Gastrocnemius medialis (tissue), 4 donors: ENCODE measurements at regions not wholly inside any gene's neighbourhood (a gene's known extent, or its start where the extent isn't known, plus 50 kb on each side); places are given as distances from the start of the nearest gene placed in this dataset.

Experiments used
- ATAC-seq, 2 donors: fragments of 150-250 bp; one replicate each; pipeline ENCODE4 v1.9.1; 2016
- DNase-seq, 2 donors: peaks; one replicate each; pipeline ENCODE4 v3.0.0-alpha.2; 2019
- H3K27ac ChIP-seq, 4 donors: fragments of 200-600 bp; sonication (generic); 1 replicate in 1 of 4; 2 replicates in 3 of 4; pipeline ENCODE4 v1.5.1; 2016 to 2018; ENCODE audit warnings: mild to moderate bottlenecking in 2 of 4, moderate library complexity in 1 of 4
- H3K27me3 ChIP-seq, 3 donors: fragments of 200-600 bp; sonication (generic) in 2 of 3; 1 replicate in 1 of 3; 2 replicates in 2 of 3; pipeline versions ENCODE4 v1.5.1 to v1.6.0; 2016 to 2019; ENCODE audit warnings: mild to moderate bottlenecking in 1 of 3, moderate library complexity in 1 of 3
- H3K36me3 ChIP-seq, 2 donors: fragments of 200-600 bp; sonication (generic) in 1 of 2; one replicate each; pipeline ENCODE4 v1.5.1; 2017 to 2018
- H3K4me1 ChIP-seq, 2 donors: fragments of 200-600 bp; sonication (generic) in 1 of 2; one replicate each; pipeline ENCODE4 v1.5.1; 2016 to 2017; ENCODE audit warnings: mild to moderate bottlenecking in 2 of 2
- H3K4me3 ChIP-seq, 4 donors: fragments of 200-600 bp; sonication (generic) in 3 of 4; 1 replicate in 1 of 4; 2 replicates in 3 of 4; pipeline ENCODE4 v1.5.1; 2016 to 2019; ENCODE audit warnings: mild to moderate bottlenecking in 2 of 4
- H3K9me3 ChIP-seq, 3 donors: fragments of 200-600 bp; sonication (generic) in 2 of 3; 1 replicate in 1 of 3; 2 replicates in 2 of 3; pipeline ENCODE4 v1.5.1; 2016 to 2019
- POLR2A ChIP-seq, 2 donors: fragments of 450-650 bp; IDR thresholded peaks; one replicate each; pipeline ENCODE4 v1.6.1; 2017; ENCODE audit warnings: antibody characterized with exemption in 2 of 2, mild to moderate bottlenecking in 2 of 2, moderate library complexity in 2 of 2
- in situ Hi-C, 4 donors: fragments of 200-750 bp; cut with MboI; loops; one replicate each; pipeline versions ENCODE4 v1.15.0 to v1.8.0; 2017; ENCODE audit warnings: low sequenced_read_pairs in 4 of 4
- intact Hi-C: fragments of 100-400 bp; cut with DNase I; formaldehyde crosslinking; loops from one replicate; pipeline ENCODE4 v1.15.1; 2023; ENCODE audit warnings: low total_unique reads
- TF ChIP-seq, protein P1 (sequence below), 5 experiments: fragments of 450-650 bp in 3 of 5; fragments of 200-600 bp in 2 of 5; sonication (generic) in 2 of 5; IDR thresholded peaks in 4 of 5; conservative IDR thresholded peaks in 1 of 5; 1 replicate in 4 of 5; 2 replicates in 1 of 5; pipeline ENCODE4 v1.5.1; 2016 to 2019; ENCODE audit warnings: antibody characterized with exemption in 5 of 5, mild to moderate bottlenecking in 3 of 5, moderate library complexity in 3 of 5

DNA sequence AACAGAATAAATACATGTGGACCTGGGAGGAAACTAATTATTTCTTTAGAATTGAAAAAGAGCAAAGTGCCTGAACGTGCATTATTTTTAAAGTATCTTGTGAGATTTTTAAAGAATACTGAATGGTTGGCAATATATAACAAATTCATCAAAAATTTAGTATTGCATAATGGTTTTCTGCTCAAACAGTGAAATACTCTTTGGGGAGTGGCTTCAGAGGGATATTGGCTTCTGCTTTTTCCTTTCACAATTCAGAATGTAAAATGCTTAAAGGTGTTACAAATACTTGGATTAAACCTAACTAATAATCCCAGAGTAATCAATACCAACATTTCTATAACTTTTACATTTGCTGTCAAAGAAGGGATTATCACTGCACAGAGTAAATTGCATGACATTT, 379.3 kb upstream of the CHD1 start:
- Histone ChIP-seq H3K4me1 (no peaks in the 10 kb centered on the region), H3K27me3 (no peaks in the 10 kb centered on the region), H3K9me3 (no peaks in the 10 kb centered on the region), H3K4me3 (no peak overlapping the region), H3K36me3 (no peaks in the 10 kb centered on the region), H3K27ac (no peak overlapping the region)
- ATAC-seq (no peak), DNase-seq (no peak)
- intact Hi-C loops (no loop called here), in situ Hi-C loops (no loop called here)
- no peak for TF ChIP-seq POLR2A (IDR thresholded peaks at IDR 0.05)
- TF ChIP-seq, protein P1, sequence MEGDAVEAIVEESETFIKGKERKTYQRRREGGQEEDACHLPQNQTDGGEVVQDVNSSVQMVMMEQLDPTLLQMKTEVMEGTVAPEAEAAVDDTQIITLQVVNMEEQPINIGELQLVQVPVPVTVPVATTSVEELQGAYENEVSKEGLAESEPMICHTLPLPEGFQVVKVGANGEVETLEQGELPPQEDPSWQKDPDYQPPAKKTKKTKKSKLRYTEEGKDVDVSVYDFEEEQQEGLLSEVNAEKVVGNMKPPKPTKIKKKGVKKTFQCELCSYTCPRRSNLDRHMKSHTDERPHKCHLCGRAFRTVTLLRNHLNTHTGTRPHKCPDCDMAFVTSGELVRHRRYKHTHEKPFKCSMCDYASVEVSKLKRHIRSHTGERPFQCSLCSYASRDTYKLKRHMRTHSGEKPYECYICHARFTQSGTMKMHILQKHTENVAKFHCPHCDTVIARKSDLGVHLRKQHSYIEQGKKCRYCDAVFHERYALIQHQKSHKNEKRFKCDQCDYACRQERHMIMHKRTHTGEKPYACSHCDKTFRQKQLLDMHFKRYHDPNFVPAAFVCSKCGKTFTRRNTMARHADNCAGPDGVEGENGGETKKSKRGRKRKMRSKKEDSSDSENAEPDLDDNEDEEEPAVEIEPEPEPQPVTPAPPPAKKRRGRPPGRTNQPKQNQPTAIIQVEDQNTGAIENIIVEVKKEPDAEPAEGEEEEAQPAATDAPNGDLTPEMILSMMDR (IDR thresholded peaks at IDR 0.05 in 4 of 5, conservative IDR thresholded peaks at IDR 0.05 in 1 of 5): no peak

DNA sequence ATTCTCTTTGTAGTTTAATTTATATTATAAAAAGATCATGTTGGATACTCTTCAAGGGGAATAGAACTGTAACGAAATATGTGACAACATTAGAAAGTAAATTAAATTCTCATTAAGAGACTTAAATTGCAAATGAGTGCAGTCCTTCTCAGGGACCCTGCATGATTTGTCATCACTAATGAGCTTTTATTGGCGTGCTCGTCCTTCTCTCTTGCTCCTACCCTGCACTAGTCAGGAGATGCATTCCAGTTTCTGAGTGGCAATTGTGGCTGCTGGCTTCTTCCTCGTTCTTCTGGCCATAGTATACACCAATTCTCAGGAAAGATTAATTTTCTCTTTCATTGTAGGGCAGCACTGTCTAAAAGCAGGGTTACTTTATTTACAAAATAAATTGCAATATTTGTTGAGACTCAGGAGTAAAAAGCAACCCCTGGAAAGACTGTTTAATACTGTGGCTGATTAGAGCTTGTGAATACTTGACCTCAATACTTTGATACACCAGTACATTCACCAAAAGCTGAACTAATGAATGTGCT, 376.3 kb upstream of the CHD1 start:
- in situ Hi-C loops (no loop called here), intact Hi-C loops (no loop called here)
- no peak for DNase-seq
- TF ChIP-seq, protein P1 (IDR thresholded peaks at IDR 0.05 in 4 of 5, conservative IDR thresholded peaks at IDR 0.05 in 1 of 5): no peak
- TF ChIP-seq POLR2A (IDR thresholded peaks at IDR 0.05): no peak
- no peaks in the 10 kb centered on the region for H3K27me3 ChIP-seq
- H3K36me3 ChIP-seq: no peaks in the 10 kb centered on the region
- no peak overlapping the region for H3K27ac ChIP-seq
- H3K9me3 ChIP-seq: no peaks in the 10 kb centered on the region
- no peaks in the 10 kb centered on the region for H3K4me1 ChIP-seq
- H3K4me3 ChIP-seq: no peak overlapping the region
- ATAC-seq: no peak

DNA sequence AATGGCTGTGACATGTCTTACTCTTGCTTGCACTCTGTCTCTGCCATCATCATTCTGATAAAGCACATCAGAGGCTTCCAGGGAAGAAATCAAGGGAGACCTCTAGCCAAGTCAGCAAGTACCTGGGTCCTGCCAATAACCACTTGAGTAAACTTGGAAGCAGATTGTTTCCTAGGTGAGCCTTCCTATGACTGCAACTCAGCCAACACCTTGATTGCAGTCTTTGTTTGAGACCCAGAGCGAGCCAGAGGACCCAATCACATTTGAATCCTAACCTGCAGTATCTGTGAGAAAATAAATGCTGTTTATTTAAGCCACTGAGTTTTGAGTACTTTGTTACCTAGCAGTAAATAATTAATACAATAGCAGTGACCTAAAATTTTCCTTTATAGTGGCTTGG, 356.8 kb upstream of the CHD1 start:
- DNase-seq (no peak), ATAC-seq (no peak)
- no peak overlapping the region for H3K27ac ChIP-seq
- intact Hi-C loops: no loop called here
- H3K4me1 ChIP-seq: no peaks in the 10 kb centered on the region
- no peak overlapping the region for H3K4me3 ChIP-seq
- H3K9me3 ChIP-seq: no peaks in the 10 kb centered on the region
- no peaks in the 10 kb centered on the region for H3K27me3 ChIP-seq
- H3K36me3 ChIP-seq: no peaks in the 10 kb centered on the region
- TF ChIP-seq, protein P1 (IDR thresholded peaks at IDR 0.05 in 4 of 5, conservative IDR thresholded peaks at IDR 0.05 in 1 of 5): no peak
- TF ChIP-seq POLR2A (IDR thresholded peaks at IDR 0.05): no peak
- in situ Hi-C loops: no loop called here

DNA sequence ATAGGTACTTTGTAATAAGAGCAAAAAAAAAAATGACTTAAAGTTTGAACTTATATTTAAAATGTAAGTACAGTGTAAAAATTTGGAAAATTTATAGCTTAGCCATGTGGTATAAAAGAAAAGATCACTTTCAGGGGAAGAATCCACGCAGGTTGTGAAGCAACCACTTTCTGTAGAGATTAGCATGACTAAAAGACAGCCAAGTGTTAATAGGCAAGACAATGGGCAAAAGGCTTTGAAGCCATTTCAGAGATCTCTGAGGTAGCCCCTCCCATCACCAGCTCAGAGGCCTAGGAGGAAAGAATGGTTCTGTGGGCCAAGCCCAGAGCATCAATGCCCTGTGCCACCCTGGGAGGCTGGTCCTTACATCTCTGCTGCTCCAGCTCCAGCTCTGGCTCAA, 346.3 kb upstream of the CHD1 start:
- DNase-seq (no peak), ATAC-seq (no peak)
- H3K36me3 ChIP-seq: no peaks in the 10 kb centered on the region
- in situ Hi-C loops (no loop called here), intact Hi-C loops (no loop called here)
- H3K4me3 ChIP-seq: no peak overlapping the region
- no peaks in the 10 kb centered on the region for H3K4me1 ChIP-seq
- TF ChIP-seq POLR2A (IDR thresholded peaks at IDR 0.05): no peak
- TF ChIP-seq, protein P1 (IDR thresholded peaks at IDR 0.05 in 4 of 5, conservative IDR thresholded peaks at IDR 0.05 in 1 of 5): no peak
- no peak overlapping the region for H3K27ac ChIP-seq
- H3K27me3 ChIP-seq: no peaks in the 10 kb centered on the region
- no peaks in the 10 kb centered on the region for H3K9me3 ChIP-seq

DNA sequence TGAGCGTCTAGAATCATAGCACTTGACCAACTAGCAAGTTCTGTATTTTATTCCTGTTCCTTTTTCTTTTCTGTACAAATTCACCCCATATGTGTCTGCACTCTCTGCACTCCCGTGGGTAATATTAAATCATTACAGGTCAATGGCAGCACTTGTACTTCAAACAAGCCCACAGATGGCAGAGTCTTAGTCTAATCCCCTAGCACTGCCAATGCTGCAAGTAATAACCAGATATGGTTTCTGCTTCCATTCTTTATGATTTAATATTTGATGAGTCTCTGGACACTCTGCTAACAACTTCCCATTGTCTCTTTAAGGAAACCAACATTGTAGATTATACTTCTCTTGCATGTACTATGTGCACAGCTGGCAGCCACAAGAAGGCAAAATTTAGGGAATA, 343.8 kb upstream of the CHD1 start:
- Histone ChIP-seq H3K4me1 (no peaks in the 10 kb centered on the region), H3K4me3 (no peak overlapping the region), H3K9me3 (no peaks in the 10 kb centered on the region), H3K36me3 (no peaks in the 10 kb centered on the region), H3K27me3 (no peaks in the 10 kb centered on the region), H3K27ac (no peak overlapping the region)
- TF ChIP-seq, protein P1 (IDR thresholded peaks at IDR 0.05 in 4 of 5, conservative IDR thresholded peaks at IDR 0.05 in 1 of 5): no peak
- in situ Hi-C loops (no loop called here), intact Hi-C loops (no loop called here)
- ATAC-seq: no peak
- no peak for DNase-seq
